A172 (cell line): ENCODE measurements at regions not wholly inside any gene's neighbourhood (a gene's known extent, or its start where the extent isn't known, plus 50 kb on each side); places are given as distances from the start of the nearest gene placed in this dataset.

Source experiments
- DNase-seq: peaks from one replicate; pipeline ENCODE4 v3.0.0-alpha.2; 2015; ENCODE audit warnings: low spot score

- no peak for DNase-seq
These were observed 269.6 kb upstream of the PLXNA2 start for GRCh38 chr1:208513799-208514198.

DNA sequence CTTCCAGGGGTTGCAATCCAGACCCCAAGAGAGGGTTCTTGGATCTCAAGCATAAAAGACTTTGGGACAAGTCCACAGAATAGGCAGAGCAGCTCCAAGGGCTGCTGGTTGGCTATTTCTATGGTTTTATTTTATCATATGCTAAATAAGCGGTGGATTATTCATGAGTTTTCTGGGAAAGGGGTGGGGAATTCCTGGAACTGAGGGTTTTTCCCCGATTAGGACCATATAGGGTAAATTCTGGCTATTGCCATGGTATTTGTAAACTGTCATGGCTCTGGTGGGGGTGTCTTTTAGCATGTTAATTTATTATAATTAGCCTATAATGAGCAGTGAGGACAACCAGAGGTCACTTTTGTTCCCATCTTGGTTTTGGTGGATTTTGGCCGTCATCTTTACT is 270.9 kb upstream of the PLXNA2 start:
- DNase-seq, result no peak

DNA sequence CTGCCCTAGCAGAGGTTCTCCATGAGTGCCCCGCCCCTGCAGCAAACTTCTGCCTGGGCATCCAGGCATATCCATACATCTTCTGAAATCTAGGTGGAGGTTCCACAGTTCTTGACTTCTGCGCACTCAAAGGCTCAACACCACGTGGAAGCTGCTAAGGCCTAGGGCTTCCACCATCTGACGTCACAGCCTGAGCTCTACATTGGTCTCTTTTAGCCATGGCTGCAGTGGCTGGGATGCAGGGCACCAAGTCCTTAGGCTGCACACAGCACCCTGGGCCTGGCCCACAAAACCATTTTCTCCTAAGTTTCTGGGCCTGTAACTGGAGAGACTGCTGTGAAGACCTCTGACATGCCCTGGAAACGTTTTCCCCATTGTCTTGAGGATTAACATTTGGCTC is 272.6 kb upstream of the PLXNA2 start:
- no peak for DNase-seq

DNA sequence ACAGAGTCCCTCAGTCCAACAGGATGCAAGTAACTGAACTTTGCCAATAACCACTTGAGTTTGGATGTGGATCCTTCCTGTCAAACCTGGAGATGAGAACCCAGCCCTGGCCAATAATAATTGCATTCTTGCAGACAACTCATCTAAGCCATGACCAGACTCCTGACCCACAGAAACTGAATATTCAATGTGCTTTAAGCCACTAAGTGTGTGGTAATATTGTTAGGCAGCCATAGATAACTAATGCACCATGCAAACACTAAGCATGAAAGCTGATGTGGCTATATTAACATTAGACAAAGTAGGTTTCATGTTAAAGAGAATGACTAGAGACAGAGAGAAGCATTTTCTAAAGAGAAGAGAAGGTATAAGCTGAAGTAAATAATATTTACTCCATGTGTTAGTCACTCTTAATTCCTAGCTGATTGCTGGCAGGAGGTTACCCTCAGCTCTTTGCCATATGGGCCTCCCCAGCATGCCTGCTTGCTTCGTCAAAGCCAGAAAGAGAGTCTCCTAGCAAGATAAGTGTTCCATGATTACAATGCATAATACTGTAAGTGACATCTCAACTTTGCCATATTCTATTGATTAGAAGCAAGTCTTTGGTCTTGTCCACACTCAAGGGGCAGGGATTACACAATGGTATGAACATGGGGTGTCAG is 276.4 kb upstream of the PLXNA2 start:
- DNase-seq, result no peak

DNA sequence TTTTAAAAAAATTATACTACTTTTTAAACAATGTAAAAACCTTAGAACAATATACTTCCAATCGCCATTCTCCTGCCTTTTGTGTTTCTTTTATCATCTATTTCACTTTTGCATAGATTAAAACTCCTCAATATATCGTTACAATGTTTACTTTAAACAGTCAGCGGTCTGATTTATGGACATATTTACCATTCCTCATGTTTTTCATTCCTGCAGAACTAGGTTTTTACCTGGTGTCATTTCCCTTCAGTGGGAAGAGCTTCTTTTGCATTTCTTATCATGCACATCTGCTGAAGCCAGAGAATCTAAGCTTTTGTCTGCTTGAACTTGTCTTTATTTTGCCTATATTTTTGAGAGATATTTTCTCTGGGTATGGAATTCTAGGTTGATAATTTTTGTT is 277.4 kb upstream of the PLXNA2 start:
- no peak for DNase-seq

DNA sequence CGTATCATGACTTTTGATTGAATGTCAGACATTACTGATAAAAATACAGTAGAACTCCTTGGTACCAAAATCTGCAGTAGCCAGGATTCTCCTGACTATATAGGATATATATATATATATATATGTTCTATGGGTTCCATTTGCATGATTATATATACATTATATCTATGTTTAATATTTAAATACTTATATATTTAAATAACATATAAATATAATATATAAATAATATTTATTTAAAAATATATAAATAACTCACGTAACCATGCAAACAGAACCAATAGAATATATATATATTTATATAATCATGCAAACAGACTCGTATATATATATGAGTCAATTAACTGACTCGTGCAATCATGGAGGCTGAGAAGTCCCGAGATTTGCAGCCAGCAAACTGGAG is 278.8 kb upstream of the PLXNA2 start:
- no peak for DNase-seq

DNA sequence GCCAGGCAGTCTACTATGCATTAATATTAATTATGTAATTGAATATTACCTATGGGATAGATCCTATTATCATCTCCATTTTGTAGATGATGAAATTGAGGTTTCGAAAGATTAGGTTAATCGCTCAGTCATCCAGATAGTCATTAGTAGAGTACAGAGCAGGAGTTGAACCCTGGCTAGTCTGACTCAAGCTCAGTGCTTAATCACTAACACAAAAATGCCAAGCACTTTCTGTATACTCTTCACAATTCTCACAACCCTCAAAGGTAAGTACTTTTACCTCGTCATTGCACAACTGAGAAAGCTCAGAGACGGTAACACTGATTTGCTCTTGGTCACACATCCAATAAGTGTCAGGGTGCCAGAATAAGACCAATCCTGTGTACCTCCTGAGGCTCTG is 280.2 kb upstream of the PLXNA2 start:
- no peak for DNase-seq

DNA sequence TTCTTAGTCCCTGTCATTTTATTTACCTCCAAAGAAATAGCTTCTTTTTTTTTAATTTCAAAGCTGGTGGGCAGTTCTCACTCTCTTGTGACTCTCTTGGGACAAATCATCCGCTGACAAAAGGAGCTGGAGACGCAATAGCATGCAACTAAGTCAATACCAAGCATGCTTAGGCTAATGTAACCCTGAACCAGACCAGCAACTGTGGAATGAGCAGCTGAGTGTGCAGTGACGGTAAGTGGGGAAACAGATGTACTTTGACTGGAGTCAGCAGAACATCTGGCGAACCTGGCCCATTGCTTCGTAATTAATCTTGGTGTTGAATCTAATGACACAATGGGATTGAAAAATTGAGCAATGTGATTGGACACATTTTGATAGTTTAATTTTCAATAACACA is 280.7 kb upstream of the PLXNA2 start:
- DNase-seq, result no peak

GRCh38 chr1:208525417-208525816 is 281.2 kb upstream of the PLXNA2 start:
- no peak for DNase-seq

GRCh38 chr1:208526613-208527125 is 282.5 kb upstream of the PLXNA2 start:
- DNase-seq, result no peak

DNA sequence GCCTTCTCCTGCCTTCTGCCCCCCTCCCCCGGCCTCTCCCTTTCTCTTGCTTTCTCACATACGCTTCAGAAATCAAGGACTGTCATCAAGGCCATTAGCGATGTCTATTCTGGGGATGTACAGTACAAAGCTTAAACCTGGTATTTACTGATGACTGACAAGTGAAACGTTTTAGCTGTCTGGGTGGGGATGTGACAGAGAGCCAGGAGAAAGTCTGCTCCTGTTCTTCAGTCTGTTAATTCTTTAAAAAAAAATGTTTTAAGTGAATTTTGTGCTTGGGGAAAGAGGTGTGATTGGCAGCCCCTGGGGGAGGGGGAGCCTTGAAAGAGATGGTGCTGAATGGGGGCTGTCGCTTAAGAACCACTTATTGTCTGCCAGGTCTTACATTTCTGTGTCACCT is 283.0 kb upstream of the PLXNA2 start:
- DNase-seq, result no peak

DNA sequence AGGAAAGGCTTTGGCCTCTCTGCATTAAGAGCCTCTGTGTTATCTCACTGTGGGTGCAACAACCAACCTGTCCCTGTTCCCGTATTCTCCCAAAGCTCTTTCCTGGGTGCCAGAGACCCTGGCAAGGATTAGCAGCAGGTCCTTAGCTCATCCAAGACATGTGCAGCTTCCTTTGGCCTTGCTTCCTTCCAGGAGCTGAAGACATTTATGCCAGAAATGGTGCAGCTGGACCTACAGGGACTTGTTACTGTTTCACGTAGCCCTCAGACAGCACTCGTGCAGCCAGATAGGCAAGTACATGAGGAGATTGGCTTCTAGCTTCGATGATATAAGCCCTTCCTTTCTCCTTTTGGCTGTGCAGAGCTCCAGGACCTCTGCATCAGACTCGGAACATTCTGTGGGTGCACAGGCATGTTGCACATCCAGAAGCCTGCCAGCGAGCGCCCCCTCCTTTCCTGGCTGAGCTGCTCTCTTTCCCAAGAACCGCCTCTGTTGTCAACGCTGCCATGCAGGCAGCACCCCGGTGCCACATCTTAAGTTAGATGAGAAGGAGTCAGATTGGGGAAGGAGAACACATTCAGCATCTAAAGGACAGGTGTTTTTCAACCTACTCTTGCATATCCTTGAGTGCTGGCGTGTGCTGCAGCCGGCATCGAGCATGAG is 284.5 kb upstream of the PLXNA2 start:
- no peak for DNase-seq

DNA sequence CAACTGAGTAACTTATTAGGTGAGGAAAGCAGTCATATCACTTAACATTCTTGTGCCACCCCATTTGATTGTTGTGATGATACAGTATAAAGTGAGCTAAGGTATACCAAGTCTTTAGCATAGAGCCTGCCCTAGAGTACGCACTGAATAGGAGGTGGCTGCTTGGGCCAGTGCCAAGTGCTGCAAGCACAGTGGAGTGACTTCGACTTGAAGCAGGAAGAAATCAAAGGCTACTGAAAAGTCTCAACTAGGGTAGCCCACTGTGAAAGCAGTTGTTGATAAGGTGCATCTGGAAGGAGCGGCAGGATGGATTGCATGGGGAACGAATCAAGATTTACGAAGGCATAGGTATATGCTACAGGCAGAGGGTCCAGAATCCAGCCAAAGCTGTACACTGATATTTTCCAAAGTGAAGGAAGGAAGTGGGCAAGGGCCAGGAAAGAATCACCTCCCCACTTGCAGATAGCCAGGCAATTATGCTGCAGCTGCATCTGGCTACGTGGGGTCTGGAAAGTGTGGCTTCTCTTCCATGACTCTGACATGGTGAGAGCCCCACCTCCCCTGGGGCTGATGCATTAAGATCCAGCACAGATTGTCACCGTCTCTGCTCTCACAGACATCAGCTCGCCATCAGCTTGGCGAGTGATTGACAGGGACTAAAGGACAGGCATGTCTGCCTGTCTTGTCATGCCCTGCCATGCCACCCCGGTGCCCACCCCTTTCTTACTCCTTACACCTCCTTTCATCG is 287.0 kb upstream of the PLXNA2 start:
- no peak for DNase-seq

DNA sequence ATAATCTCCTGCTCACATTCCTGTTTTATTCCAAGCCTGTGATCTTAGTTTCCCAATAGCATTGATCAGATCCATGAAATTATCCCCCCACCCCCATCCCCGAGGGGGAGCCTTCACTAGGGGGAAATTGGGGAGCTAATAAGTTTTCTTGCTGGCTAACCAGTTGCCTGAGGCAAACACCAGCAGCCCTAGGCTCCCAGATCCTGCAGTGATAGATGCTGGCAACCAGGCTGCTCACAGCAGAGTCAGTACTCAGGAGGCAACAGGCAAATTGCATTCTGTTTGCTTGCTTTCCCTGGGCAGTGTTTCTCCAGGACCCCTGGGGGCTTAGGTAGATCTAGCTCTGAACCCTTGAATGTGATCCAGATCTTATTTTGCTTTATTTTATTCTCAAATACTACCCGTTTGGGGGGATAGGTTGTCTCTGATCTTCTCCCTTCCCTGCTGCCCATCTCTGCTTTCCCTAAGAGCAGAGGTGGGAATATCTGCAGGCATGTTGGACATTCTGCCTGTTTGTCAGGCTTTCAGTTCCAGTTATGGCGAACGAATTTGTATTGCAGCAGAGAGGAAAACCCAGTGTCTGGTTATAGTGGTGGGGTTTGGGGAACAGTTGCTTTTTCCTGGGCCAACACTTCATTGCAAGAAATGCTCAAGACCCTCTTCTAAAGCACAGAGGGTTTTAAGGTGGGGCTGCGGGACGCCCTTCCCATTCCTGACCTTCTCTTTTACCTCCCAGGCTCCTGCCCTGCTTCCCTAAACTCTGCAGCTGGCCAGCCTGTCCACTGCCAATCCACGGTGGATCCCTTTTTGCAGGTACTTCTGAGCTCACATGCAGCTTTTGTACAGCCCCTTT is 289.8 kb upstream of the PLXNA2 start:
- no peak for DNase-seq

DNA sequence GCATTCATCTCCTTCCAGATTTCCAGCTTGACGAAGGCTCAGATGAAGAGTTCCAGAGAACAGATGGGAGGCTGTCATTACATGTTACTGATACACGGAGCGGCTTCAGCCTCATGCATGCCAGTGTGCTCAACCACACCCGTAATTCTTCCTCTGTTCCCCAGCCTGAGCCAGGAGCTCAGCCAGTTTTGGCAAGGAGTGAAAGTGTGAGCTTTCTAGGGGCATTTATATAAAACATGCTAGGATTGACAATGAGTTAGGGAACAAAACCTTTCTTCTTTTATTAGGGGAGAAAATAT is 290.4 kb upstream of the PLXNA2 start:
- no peak for DNase-seq

- DNase-seq, result no peak
These were observed 290.8 kb upstream of the PLXNA2 start for GRCh38 chr1:208534979-208535378.

- no peak for DNase-seq
These were observed 291.3 kb upstream of the PLXNA2 start for GRCh38 chr1:208535511-208535910.

- no peak for DNase-seq
These were observed 292.0 kb upstream of the PLXNA2 start for GRCh38 chr1:208536212-208536611.

- no peak for DNase-seq
These were observed 293.0 kb upstream of the PLXNA2 start for GRCh38 chr1:208537198-208537597.

DNA sequence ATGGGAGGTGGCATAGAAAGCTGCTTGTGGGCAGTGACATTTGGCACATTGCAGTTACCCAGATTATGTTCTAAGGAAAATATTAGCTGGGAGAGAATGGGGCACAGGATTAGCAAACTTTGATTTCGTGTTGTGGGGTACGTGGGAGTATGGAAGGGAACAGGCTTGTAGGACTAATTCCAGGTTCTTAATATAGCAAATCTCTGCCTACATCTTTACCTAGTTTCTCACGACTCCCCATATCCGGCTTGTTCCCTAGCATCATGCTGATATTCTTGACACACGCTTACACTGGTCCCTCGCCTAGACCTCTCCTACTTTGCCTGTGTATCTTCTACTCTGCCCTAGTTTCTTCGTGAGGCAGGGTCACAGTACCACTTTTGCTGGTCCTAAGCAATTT is 293.9 kb upstream of the PLXNA2 start:
- DNase-seq, result no peak

DNA sequence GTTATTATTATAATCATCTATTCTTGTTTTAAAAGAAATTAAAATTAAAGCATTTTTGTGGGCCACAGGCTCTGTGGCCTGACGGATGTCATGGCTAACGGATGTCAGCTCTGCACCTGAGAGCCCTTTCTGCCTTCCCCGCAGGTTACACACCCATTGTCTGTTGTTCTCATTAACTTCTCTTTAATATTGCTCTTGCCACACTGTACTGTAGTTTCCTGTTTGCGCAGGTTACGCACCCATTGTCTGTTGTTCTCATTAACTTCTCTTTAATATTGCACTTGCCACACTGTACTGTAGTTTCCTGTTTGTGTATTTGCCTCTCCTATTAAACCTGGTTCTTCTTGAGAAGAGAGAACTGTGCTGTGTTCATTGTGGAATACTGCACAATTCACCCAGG is 294.4 kb upstream of the PLXNA2 start:
- DNase-seq, result no peak

DNA sequence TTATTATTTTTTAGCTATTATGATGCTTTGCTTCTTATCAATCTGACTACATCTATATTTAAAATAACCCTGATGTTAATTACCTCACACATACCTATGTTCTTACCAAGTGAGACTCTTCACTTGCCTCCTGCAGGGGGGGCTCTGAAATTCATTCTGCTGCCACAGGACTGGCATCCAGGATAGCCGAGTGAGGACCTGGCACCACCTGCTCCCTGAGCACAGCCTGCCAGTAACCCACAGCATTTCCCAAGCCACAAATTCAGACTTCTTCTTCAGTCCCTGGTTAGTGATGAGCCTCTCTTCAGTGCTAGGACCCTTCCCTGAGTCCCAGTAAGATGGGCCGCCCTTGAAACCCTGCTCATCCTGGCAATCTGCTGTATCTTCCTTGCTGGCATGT is 296.5 kb upstream of the PLXNA2 start:
- DNase-seq, result no peak
